ENCODE measurements at regions not wholly inside any gene's neighbourhood (a gene's known extent, or its start where the extent isn't known, plus 50 kb on each side); places are given as distances from the start of the nearest gene placed in this dataset.

- TF ChIP-seq POLR2AphosphoS5 (IDR thresholded peaks at IDR 0.05; ENCODE audit: low read depth, low read length) (no peak), FOXP2 (optimal IDR thresholded peaks at IDR 0.05; ENCODE audit: borderline replicate concordance, extremely low read depth, extremely low read length, insufficient read depth) (no peak), SIN3A (IDR thresholded peaks at IDR 0.05; ENCODE audit: borderline replicate concordance, insufficient read depth, low read length) (no peak)
These were observed 228.8 kb upstream of the STARD13 start for GRCh38 chr13:33514362-33514761.

- TF ChIP-seq SIN3A (IDR thresholded peaks at IDR 0.05; ENCODE audit: borderline replicate concordance, insufficient read depth, low read length) (no peak), REST (IDR thresholded peaks at IDR 0.05; ENCODE audit: insufficient read depth in 1 of 2, low read depth in 2 of 2, low read length in 2 of 2) (no peak), FOXP2 (optimal IDR thresholded peaks at IDR 0.05; ENCODE audit: borderline replicate concordance, extremely low read depth, extremely low read length, insufficient read depth) (no peak), POLR2AphosphoS5 (IDR thresholded peaks at IDR 0.05; ENCODE audit: low read depth, low read length) (no peak), TAF1 (IDR thresholded peaks at IDR 0.05; ENCODE audit: borderline replicate concordance, insufficient read depth, low read length) (no peak)
These were observed 229.6 kb upstream of the STARD13 start for GRCh38 chr13:33515146-33515545.

- TF ChIP-seq SIN3A (IDR thresholded peaks at IDR 0.05; ENCODE audit: borderline replicate concordance, insufficient read depth, low read length), result no peak
- no peak for TF ChIP-seq POLR2AphosphoS5 (IDR thresholded peaks at IDR 0.05; ENCODE audit: low read depth, low read length)
These were observed 232.9 kb upstream of the STARD13 start for GRCh38 chr13:33518452-33518851.

- TF ChIP-seq POLR2AphosphoS5 (IDR thresholded peaks at IDR 0.05; ENCODE audit: low read depth, low read length) (no peak), REST (IDR thresholded peaks at IDR 0.05; ENCODE audit: insufficient read depth in 1 of 2, low read depth in 2 of 2, low read length in 2 of 2) (no peak), TAF1 (IDR thresholded peaks at IDR 0.05; ENCODE audit: borderline replicate concordance, insufficient read depth, low read length) (no peak), FOXP2 (optimal IDR thresholded peaks at IDR 0.05; ENCODE audit: borderline replicate concordance, extremely low read depth, extremely low read length, insufficient read depth) (no peak), SIN3A (IDR thresholded peaks at IDR 0.05; ENCODE audit: borderline replicate concordance, insufficient read depth, low read length) (no peak)
These were observed 234.3 kb upstream of the STARD13 start for GRCh38 chr13:33519561-33520467.

- no peak for TF ChIP-seq POLR2AphosphoS5 (IDR thresholded peaks at IDR 0.05; ENCODE audit: low read depth, low read length)
- no peak for TF ChIP-seq FOXP2 (optimal IDR thresholded peaks at IDR 0.05; ENCODE audit: borderline replicate concordance, extremely low read depth, extremely low read length, insufficient read depth)
These were observed 234.9 kb upstream of the STARD13 start for GRCh38 chr13:33520468-33520839.

GRCh38 chr13:33524086-33524485 is 238.5 kb upstream of the STARD13 start:
- TF ChIP-seq REST (IDR thresholded peaks at IDR 0.05; ENCODE audit: insufficient read depth in 1 of 2, low read depth in 2 of 2, low read length in 2 of 2) (no peak), FOXP2 (optimal IDR thresholded peaks at IDR 0.05; ENCODE audit: borderline replicate concordance, extremely low read depth, extremely low read length, insufficient read depth) (no peak), SIN3A (IDR thresholded peaks at IDR 0.05; ENCODE audit: borderline replicate concordance, insufficient read depth, low read length) (no peak), TAF1 (IDR thresholded peaks at IDR 0.05; ENCODE audit: borderline replicate concordance, insufficient read depth, low read length) (no peak), POLR2AphosphoS5 (IDR thresholded peaks at IDR 0.05; ENCODE audit: low read depth, low read length) (no peak)
